OCI-LY7 (cell line): ENCODE measurements at regions not wholly inside any gene's neighbourhood (a gene's known extent, or its start where the extent isn't known, plus 50 kb on each side); places are given as distances from the start of the nearest gene placed in this dataset.

Experiments used
- BruUV-seq: library from RNA; stranded (reverse); fragments of 400-500 nt; replicated peaks from 2 replicates; lab custom pipeline; 2021; lab: Mats Ljungman, UMichigan
- CTCF ChIA-PET: fragments of 300-600 bp; sonication (Branson Sonifier 250); formaldehyde crosslinking; loops from one replicate; lab custom pipeline; 2022; ENCODE audit warnings: antibody characterized with exemption; ENCODE audit not compliant: unreplicated experiment; lab: Charles Lee
- POLR2A ChIA-PET: fragments of 300-600 bp; sonication (Branson Sonifier 250); formaldehyde crosslinking; loops from one replicate; lab custom pipeline; 2022; ENCODE audit warnings: antibody characterized with exemption; lab: Charles Lee
- DNase-seq: peaks from one replicate; pipeline ENCODE4 v3.0.0-alpha.2; 2015; ENCODE audit warnings: low spot score
- H2AFZ ChIP-seq: fragments of 200-600 bp; sonication (generic), shearing (Covaris generic); 2 replicates; pipeline ENCODE4 v1.6.1; 2014; ENCODE audit warnings: mild to moderate bottlenecking, antibody characterized with exemption, low read length, moderate library complexity
- H3K27ac ChIP-seq: fragments of 200-600 bp; sonication (generic); 2 replicates; pipeline ENCODE4 v1.5.1; 2014; ENCODE audit warnings: mixed run types, low read depth, mild to moderate bottlenecking, moderate library complexity, low read length, inconsistent platforms; ENCODE audit not compliant: poor library complexity, severe bottlenecking
- H3K36me3 ChIP-seq: fragments of 200-600 bp; sonication (generic); 2 replicates; pipeline ENCODE4 v1.6.1; 2014; ENCODE audit warnings: mild to moderate bottlenecking, antibody characterized with exemption, low read length, moderate library complexity, mixed read lengths; ENCODE audit not compliant: insufficient read depth
- H3K4me1 ChIP-seq: fragments of 200-600 bp; sonication (generic); 2 replicates; pipeline ENCODE4 v1.5.1; 2014; ENCODE audit warnings: mild to moderate bottlenecking, low read length; ENCODE audit not compliant: insufficient read depth, poor library complexity, severe bottlenecking
- H3K4me2 ChIP-seq: fragments of 200-600 bp; sonication (generic); 2 replicates; pipeline ENCODE4 v1.6.1; 2014; ENCODE audit warnings: mild to moderate bottlenecking, low read length
- H3K4me3 ChIP-seq: fragments of 200-600 bp; sonication (generic); 2 replicates; pipeline ENCODE4 v1.5.1; 2014; ENCODE audit warnings: mild to moderate bottlenecking, low read depth, low read length; ENCODE audit not compliant: poor library complexity, severe bottlenecking
- H3K79me2 ChIP-seq: fragments of 200-600 bp; sonication (generic); 2 replicates; pipeline ENCODE4 v1.6.1; 2016; ENCODE audit warnings: low read depth, mild to moderate bottlenecking, low read length, moderate library complexity, mixed read lengths; ENCODE audit not compliant: insufficient read depth
- H3K9me2 ChIP-seq: fragments of 200-600 bp; sonication (generic); 2 replicates; pipeline ENCODE4 v1.6.1; 2016; ENCODE audit warnings: mild to moderate bottlenecking, low read length, mixed read lengths; ENCODE audit not compliant: insufficient read depth
- H3K9me3 ChIP-seq: fragments of 200-600 bp; sonication (generic); 2 replicates; pipeline ENCODE4 v1.6.1; 2014; ENCODE audit warnings: mild to moderate bottlenecking, mixed run types, low read length, mixed read lengths
- H4K20me1 ChIP-seq: fragments of 200-600 bp; sonication (generic); 2 replicates; pipeline ENCODE4 v1.6.1; 2014; ENCODE audit warnings: mild to moderate bottlenecking, antibody characterized with exemption, low read length, moderate library complexity, mixed read lengths; ENCODE audit not compliant: insufficient read depth
- CTCF ChIP-seq: fragments of 200-600 bp; sonication (generic); conservative IDR thresholded peaks from 2 replicates; pipeline ENCODE4 v1.5.1; 2014; ENCODE audit warnings: mild to moderate bottlenecking, antibody characterized with exemption, low read length, moderate library complexity, mixed read lengths
- EZH2phosphoT487 ChIP-seq: fragments of 200-600 bp; sonication (generic); IDR thresholded peaks from 2 replicates; pipeline ENCODE4 v1.6.1; 2018; ENCODE audit warnings: low read depth, borderline replicate concordance, mild to moderate bottlenecking, mixed run types, antibody characterized with exemption, low read length, moderate library complexity, mixed read lengths
- intact Hi-C: fragments of 100-400 bp; cut with micrococcal nuclease; formaldehyde crosslinking; loops from one replicate; pipeline ENCODE4 v1.10.0; 2022; ENCODE audit not compliant: unreplicated experiment

- CTCF ChIA-PET = no interaction called here
- Histone ChIP-seq H4K20me1 (no peaks in the 10 kb centered on the region), H3K4me2 (no peak overlapping the region), H3K9me2 (no peaks in the 10 kb centered on the region), H3K4me3 (no peak overlapping the region), H3K9me3 (no peaks in the 10 kb centered on the region), H3K79me2 (no peaks in the 10 kb centered on the region), H2AFZ (no peak overlapping the region), H3K27ac (no peak overlapping the region), H3K36me3 (no peaks in the 10 kb centered on the region), H3K4me1 (no peaks in the 10 kb centered on the region)
- POLR2A ChIA-PET = interaction anchor here (0.6 to 0.7 kb wide), 2 partner anchors 265 to 375 kb away, joined by 3 to 4 read pairs; no protein-coding TSS in a partner anchor
- intact Hi-C loops = no loop called here
- no TSS peak for BruUV-seq
- TF ChIP-seq CTCF (no peak), EZH2phosphoT487 (no peak)
- no peak for DNase-seq
Measured at GRCh38 chr2:220995581-220995980, 576.5 kb downstream of the EPHA4 start.

GRCh38 chr2:220998156-220998555 lies 573.9 kb downstream of the EPHA4 start:
- ChIA-PET POLR2A (no interaction called here), CTCF (no interaction called here)
- no peaks in the 10 kb centered on the region for H4K20me1 ChIP-seq
- intact Hi-C loops = no loop called here
- no peaks in the 10 kb centered on the region for H3K36me3 ChIP-seq
- H3K27ac ChIP-seq = no peak overlapping the region
- no peak for DNase-seq
- no peak overlapping the region for H3K4me3 ChIP-seq
- TF ChIP-seq EZH2phosphoT487 = no peak
- TF ChIP-seq CTCF = no peak
- BruUV-seq = no TSS peak
- H3K9me2 ChIP-seq = no peaks in the 10 kb centered on the region
- no peaks in the 10 kb centered on the region for H3K9me3 ChIP-seq
- no peaks in the 10 kb centered on the region for H3K4me1 ChIP-seq
- H3K4me2 ChIP-seq = no peak overlapping the region
- H3K79me2 ChIP-seq = no peaks in the 10 kb centered on the region
- H2AFZ ChIP-seq = no peak overlapping the region

- Histone ChIP-seq H3K9me3 (no peaks in the 10 kb centered on the region), H3K79me2 (no peaks in the 10 kb centered on the region), H3K4me1 (no peaks in the 10 kb centered on the region), H3K4me2 (no peak overlapping the region), H4K20me1 (no peaks in the 10 kb centered on the region), H3K4me3 (no peak overlapping the region), H3K9me2 (no peaks in the 10 kb centered on the region), H3K36me3 (no peaks in the 10 kb centered on the region), H2AFZ (no peak overlapping the region), H3K27ac (no peak overlapping the region)
- no peak for DNase-seq
- intact Hi-C loops = no loop called here
- no TSS peak for BruUV-seq
- TF ChIP-seq CTCF = no peak
- TF ChIP-seq EZH2phosphoT487 = no peak
- ChIA-PET CTCF (no interaction called here), POLR2A (no interaction called here)
Measured at GRCh38 chr2:220999356-220999755, 572.7 kb downstream of the EPHA4 start.
